ENCODE measurements at regions not wholly inside any gene's neighbourhood (a gene's known extent, or its start where the extent isn't known, plus 50 kb on each side); places are given as distances from the start of the nearest gene placed in this dataset.

DNA sequence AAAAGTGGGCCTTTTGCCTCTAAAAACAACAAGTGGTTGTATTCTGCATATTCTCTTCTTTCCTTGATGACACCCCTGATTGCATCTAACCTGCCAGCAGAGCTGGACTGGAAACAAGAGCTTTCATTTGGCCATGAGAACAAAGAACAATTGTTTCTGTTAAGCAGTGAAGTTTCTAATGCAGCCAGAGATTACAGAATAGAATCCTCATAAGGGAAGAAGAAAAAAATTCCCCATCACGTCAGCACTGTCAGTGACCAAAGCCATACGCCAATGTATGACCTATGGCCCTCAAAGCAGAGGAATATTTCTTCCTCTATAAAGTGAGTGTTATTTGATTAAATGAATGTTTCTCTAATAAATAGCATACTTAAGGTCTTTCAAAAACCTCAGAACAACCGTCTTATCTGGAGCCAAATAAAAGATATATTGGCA, 529.1 kb upstream of the INTU start:
- intact Hi-C loops (cut with micrococcal nuclease) = no loop called here
- DNase-seq (ENCODE audit: low read depth, low spot score) (no peak), FAIRE-seq (no peak)
- Histone ChIP-seq H3K4me1 (ENCODE audit: control insufficient read depth, extremely low read depth, insufficient read depth, low read length) (no peaks in the 10 kb centered on the region), H3K36me3 (ENCODE audit: control insufficient read depth in 2 of 2, extremely low read depth in 1 of 2, insufficient read depth in 2 of 2, low read length in 2 of 2) (no peaks in the 10 kb centered on the region), H4K20me1 (replicated peaks; ENCODE audit: control insufficient read depth, extremely low read depth, insufficient read depth, low read length) (no peaks in the 10 kb centered on the region), H3K27me3 (ENCODE audit: control insufficient read depth in 2 of 2, insufficient read depth in 2 of 2, low read length in 2 of 2) (no peaks in the 10 kb centered on the region), H3K9me1 (replicated peaks; ENCODE audit: control insufficient read depth, extremely low read depth, insufficient read depth, low read length) (no peaks in the 10 kb centered on the region), H3K4me3 (replicated peaks in 1 of 3; ENCODE audit: insufficient read depth in 1 of 3, low read depth in 1 of 3, low read length in 3 of 3) (no peak overlapping the region), H3K9me3 (replicated peaks; ENCODE audit: control insufficient read depth, insufficient read depth, low read length) (no peaks in the 10 kb centered on the region), H2AFZ (ENCODE audit: low read depth, low read length) (no peak overlapping the region), H3K9ac (replicated peaks; ENCODE audit: extremely low read depth, insufficient read depth, low read length) (no peak overlapping the region), H3K27ac (ENCODE audit: insufficient read depth, low read depth, low read length) (no peak overlapping the region), H3K79me2 (ENCODE audit: control insufficient read depth, insufficient read depth, low read length) (no peaks in the 10 kb centered on the region), H3K4me2 (ENCODE audit: insufficient read depth, low read length) (no peak overlapping the region)
- BruUV-seq (replicated peaks) = no TSS peak
- CTCF ChIA-PET = no interaction called here
- TF ChIP-seq JUN (IDR thresholded peaks at IDR 0.05; ENCODE audit: borderline replicate concordance, insufficient read depth, insufficient read length, low read depth) (no peak), GATA2 (IDR thresholded peaks at IDR 0.05; ENCODE audit: insufficient read depth, insufficient read length, low read depth, low read length) (no peak)
- TF ChIP-seq, protein P1, sequence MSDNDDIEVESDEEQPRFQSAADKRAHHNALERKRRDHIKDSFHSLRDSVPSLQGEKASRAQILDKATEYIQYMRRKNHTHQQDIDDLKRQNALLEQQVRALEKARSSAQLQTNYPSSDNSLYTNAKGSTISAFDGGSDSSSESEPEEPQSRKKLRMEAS (IDR thresholded peaks at IDR 0.05; ENCODE audit: insufficient read depth, insufficient read length) = no peak
- dilution Hi-C loops (cut with MboI; ENCODE audit: extremely low pct_ligation_motif_present, low sequenced_read_pairs) = no loop called here
- POLR2A ChIA-PET = no interaction called here

DNA sequence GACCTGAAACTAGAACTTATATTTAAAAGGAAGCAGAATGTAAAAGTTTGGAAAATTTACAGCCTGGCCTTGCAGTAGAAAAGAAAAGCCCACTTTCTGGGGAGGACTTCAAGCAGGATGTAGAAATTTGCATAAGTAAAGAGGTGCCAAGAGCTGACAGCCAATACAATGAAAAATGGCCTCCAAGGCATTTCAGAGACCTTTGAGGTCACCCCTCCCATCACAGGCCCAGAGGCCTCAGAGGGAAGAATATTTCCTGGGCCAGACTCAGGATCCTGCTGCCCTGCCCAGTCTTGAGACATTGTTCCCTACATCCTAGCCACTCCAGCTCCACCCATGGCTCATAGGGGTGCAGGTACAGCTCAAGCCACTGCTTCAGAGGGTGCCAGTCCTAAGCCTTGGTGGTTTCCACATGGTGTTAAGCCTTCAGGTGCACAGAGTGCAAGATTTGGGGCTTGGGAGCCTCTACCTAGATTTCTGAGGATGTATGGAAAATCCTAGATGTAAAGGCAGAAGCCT, 518.9 kb upstream of the INTU start:
- H3K27me3 ChIP-seq (ENCODE audit: control insufficient read depth in 2 of 2, insufficient read depth in 2 of 2, low read length in 2 of 2) = no peaks in the 10 kb centered on the region
- no peak overlapping the region for H3K27ac ChIP-seq (ENCODE audit: insufficient read depth, low read depth, low read length)
- FAIRE-seq (no peak), DNase-seq (ENCODE audit: low read depth, low spot score) (no peak)
- H3K9me3 ChIP-seq (replicated peaks; ENCODE audit: control insufficient read depth, insufficient read depth, low read length) = peaks cover 2% of the 10 kb centered on the region
- H3K4me3 ChIP-seq (replicated peaks in 1 of 3; ENCODE audit: insufficient read depth in 1 of 3, low read depth in 1 of 3, low read length in 3 of 3) = no peak overlapping the region
- TF ChIP-seq, protein P1 (IDR thresholded peaks at IDR 0.05; ENCODE audit: insufficient read depth, insufficient read length) = no peak
- TF ChIP-seq MYC (IDR thresholded peaks at IDR 0.05; ENCODE audit: low read depth, low read length) (no peak), EZH2 (IDR thresholded peaks at IDR 0.05; ENCODE audit: borderline replicate concordance, low read depth, low read length, severe bottlenecking) (no peak), FOS (IDR thresholded peaks at IDR 0.05; ENCODE audit: borderline replicate concordance, insufficient read depth, low read length) (no peak), JUN (IDR thresholded peaks at IDR 0.05; ENCODE audit: borderline replicate concordance, insufficient read depth, insufficient read length, low read depth) (no peak), GATA2 (IDR thresholded peaks at IDR 0.05; ENCODE audit: insufficient read depth, insufficient read length, low read depth, low read length) (no peak), POLR2AphosphoS5 (IDR thresholded peaks at IDR 0.05; ENCODE audit: insufficient read depth, low read depth, low read length) (no peak), POLR2A (IDR thresholded peaks at IDR 0.05; ENCODE audit: low read depth, low read length) (no peak)
- TF ChIP-seq, protein P2, sequence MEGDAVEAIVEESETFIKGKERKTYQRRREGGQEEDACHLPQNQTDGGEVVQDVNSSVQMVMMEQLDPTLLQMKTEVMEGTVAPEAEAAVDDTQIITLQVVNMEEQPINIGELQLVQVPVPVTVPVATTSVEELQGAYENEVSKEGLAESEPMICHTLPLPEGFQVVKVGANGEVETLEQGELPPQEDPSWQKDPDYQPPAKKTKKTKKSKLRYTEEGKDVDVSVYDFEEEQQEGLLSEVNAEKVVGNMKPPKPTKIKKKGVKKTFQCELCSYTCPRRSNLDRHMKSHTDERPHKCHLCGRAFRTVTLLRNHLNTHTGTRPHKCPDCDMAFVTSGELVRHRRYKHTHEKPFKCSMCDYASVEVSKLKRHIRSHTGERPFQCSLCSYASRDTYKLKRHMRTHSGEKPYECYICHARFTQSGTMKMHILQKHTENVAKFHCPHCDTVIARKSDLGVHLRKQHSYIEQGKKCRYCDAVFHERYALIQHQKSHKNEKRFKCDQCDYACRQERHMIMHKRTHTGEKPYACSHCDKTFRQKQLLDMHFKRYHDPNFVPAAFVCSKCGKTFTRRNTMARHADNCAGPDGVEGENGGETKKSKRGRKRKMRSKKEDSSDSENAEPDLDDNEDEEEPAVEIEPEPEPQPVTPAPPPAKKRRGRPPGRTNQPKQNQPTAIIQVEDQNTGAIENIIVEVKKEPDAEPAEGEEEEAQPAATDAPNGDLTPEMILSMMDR (IDR thresholded peaks at IDR 0.05; ENCODE audit: extremely low read depth in 1 of 2, insufficient read depth in 1 of 2, low read depth in 1 of 2, low read length in 2 of 2) = no peak
- ChIA-PET CTCF (no interaction called here), POLR2A (no interaction called here)
- no peak overlapping the region for H2AFZ ChIP-seq (ENCODE audit: low read depth, low read length)
- intact Hi-C loops (cut with micrococcal nuclease) = no loop called here
- H4K20me1 ChIP-seq (replicated peaks; ENCODE audit: control insufficient read depth, extremely low read depth, insufficient read depth, low read length) = no peaks in the 10 kb centered on the region
- dilution Hi-C loops (cut with MboI; ENCODE audit: extremely low pct_ligation_motif_present, low sequenced_read_pairs) = no loop called here
- H3K79me2 ChIP-seq (ENCODE audit: control insufficient read depth, insufficient read depth, low read length) = no peaks in the 10 kb centered on the region
- H3K9me1 ChIP-seq (replicated peaks; ENCODE audit: control insufficient read depth, extremely low read depth, insufficient read depth, low read length) = no peaks in the 10 kb centered on the region
- H3K9ac ChIP-seq (replicated peaks; ENCODE audit: extremely low read depth, insufficient read depth, low read length) = no peak overlapping the region
- no TSS peak for BruUV-seq (replicated peaks)
- no peaks in the 10 kb centered on the region for H3K36me3 ChIP-seq (ENCODE audit: control insufficient read depth in 2 of 2, extremely low read depth in 1 of 2, insufficient read depth in 2 of 2, low read length in 2 of 2)
- no peak overlapping the region for H3K4me2 ChIP-seq (ENCODE audit: insufficient read depth, low read length)
- H3K4me1 ChIP-seq (ENCODE audit: control insufficient read depth, extremely low read depth, insufficient read depth, low read length) = no peaks in the 10 kb centered on the region
